Astrocyte (in vitro differentiated cells and primary cell): ENCODE measurements at regions not wholly inside any gene's neighbourhood (a gene's known extent, or its start where the extent isn't known, plus 50 kb on each side); places are given as distances from the start of the nearest gene placed in this dataset.

Experiments
- DNase-seq: peaks from one replicate; pipeline ENCODE4 v3.0.0-alpha.2; 2010; ENCODE audit warnings: low read depth
- FAIRE-seq: peaks from 2 replicates; lab custom pipeline; 2011; peaks lifted over from hg19 to GRCh38; lab: Jason Lieb, UNC
- H2AFZ ChIP-seq: 2 replicates; pipeline ENCODE4 v1.6.0; 2012; ENCODE audit warnings: low read depth, low read length, inconsistent platforms
- H3K27ac ChIP-seq: 2 replicates; pipeline ENCODE4 v1.5.1; 2011; ENCODE audit warnings: low read depth, low read length, inconsistent platforms
- H3K27me3 ChIP-seq: 2 replicates; pipeline ENCODE4 v1.6.0; 2011; ENCODE audit warnings: low read length, inconsistent platforms; ENCODE audit not compliant: insufficient read depth
- H3K36me3 ChIP-seq: 2 replicates; pipeline ENCODE4 v1.5.1; 2011; ENCODE audit warnings: low read length, inconsistent platforms; ENCODE audit not compliant: insufficient read depth
- H3K4me1 ChIP-seq: 2 replicates; pipeline ENCODE4 v1.5.1; 2011; ENCODE audit warnings: low read length, inconsistent platforms; ENCODE audit not compliant: insufficient read depth
- H3K4me2 ChIP-seq: 2 replicates; pipeline ENCODE4 v1.6.0; 2012; ENCODE audit warnings: low read length, inconsistent platforms
- H3K4me3 ChIP-seq: 2 replicates; pipeline ENCODE4 v1.5.1; 2011; ENCODE audit warnings: low read depth, mild to moderate bottlenecking, low read length, inconsistent platforms; ENCODE audit not compliant: insufficient read depth
- H3K79me2 ChIP-seq: 2 replicates; pipeline ENCODE4 v1.6.0; 2012; ENCODE audit warnings: mild to moderate bottlenecking, low read length, inconsistent platforms; ENCODE audit not compliant: insufficient read depth
- H3K9ac ChIP-seq: 2 replicates; pipeline ENCODE4 v1.6.0; 2012; ENCODE audit warnings: mild to moderate bottlenecking, low read length, inconsistent platforms
- H3K9me3 ChIP-seq: 2 replicates; pipeline ENCODE4 v1.5.1; 2012; ENCODE audit warnings: low read depth, mild to moderate bottlenecking, low read length, inconsistent platforms; ENCODE audit not compliant: insufficient read depth
- H4K20me1 ChIP-seq: 2 replicates; pipeline ENCODE4 v1.6.0; 2012; ENCODE audit warnings: low read length, inconsistent platforms; ENCODE audit not compliant: insufficient read depth
- H3K27ac Mint-ChIP-seq: one replicate; pipeline ENCODE4 v1.8.0; 2021; ENCODE audit warnings: mild to moderate bottlenecking, mixed read lengths; ENCODE audit not compliant: unreplicated experiment
- H3K27me3 Mint-ChIP-seq: one replicate; pipeline ENCODE4 v1.8.0; 2021; ENCODE audit warnings: low read depth, mixed read lengths; ENCODE audit not compliant: unreplicated experiment
- H3K36me3 Mint-ChIP-seq: one replicate; pipeline ENCODE4 v1.8.0; 2021; ENCODE audit warnings: low read depth, mixed read lengths; ENCODE audit not compliant: unreplicated experiment
- H3K4me1 Mint-ChIP-seq: one replicate; pipeline ENCODE4 v1.8.0; 2021; ENCODE audit warnings: low read depth, mixed read lengths; ENCODE audit not compliant: unreplicated experiment
- H3K4me3 Mint-ChIP-seq: one replicate; pipeline ENCODE4 v1.8.0; 2021; ENCODE audit warnings: mild to moderate bottlenecking, moderate library complexity, mixed read lengths; ENCODE audit not compliant: unreplicated experiment
- H3K9me3 Mint-ChIP-seq: one replicate; pipeline ENCODE4 v1.8.0; 2021; ENCODE audit warnings: mild to moderate bottlenecking, mixed read lengths; ENCODE audit not compliant: unreplicated experiment
- EZH2 ChIP-seq: IDR thresholded peaks from 2 replicates; pipeline ENCODE4 v1.6.1; 2012; ENCODE audit warnings: mild to moderate bottlenecking, low read length, inconsistent platforms; ENCODE audit not compliant: insufficient read depth
- TF ChIP-seq, protein P1 (sequence below): IDR thresholded peaks from 2 replicates; pipeline ENCODE4 v1.5.1; 2011; ENCODE audit warnings: low read depth, mild to moderate bottlenecking, inconsistent platforms, low read length, moderate library complexity; ENCODE audit not compliant: insufficient read depth

DNA sequence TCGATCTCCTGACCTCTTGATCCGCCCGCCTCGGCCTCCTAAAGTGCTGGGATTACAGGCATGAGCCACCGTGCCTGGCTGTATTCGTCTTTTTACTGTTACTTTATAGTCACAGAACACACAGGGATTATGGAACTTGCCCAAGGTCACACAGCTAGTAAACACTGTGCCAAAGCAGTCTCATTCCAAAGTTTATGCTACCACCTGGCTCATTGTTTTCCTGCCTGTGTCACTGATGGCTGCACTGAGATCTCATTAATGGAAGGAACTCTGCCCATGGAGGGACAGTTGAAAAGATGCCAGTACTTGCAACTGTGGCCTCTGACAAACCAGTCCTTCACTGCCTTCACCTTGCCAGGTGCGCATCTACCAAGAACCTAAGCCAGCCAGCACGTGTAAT, 517.7 kb downstream of the BCOR start:
- no peaks in the 10 kb centered on the region for H3K79me2 ChIP-seq
- H3K27ac Mint-ChIP-seq, result no peak overlapping the region

DNA sequence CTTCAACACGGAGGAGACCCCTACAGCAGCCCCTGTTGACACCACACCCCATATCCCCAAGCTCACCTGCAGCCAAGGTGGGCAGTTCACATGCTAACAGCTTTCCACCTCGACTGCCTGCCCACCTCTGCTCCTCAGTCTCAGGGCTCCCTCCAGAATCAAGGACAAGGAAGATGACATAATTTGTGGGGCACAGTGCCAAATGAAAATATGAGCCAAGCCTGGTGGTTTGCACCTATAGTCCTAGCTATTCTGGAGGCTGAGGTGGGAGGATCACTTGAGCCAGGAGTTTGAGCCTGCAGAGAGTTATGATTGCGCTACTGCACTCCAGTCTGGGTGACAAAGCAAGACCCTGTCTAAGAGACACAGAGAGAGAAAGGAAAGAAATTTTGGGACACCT, 516.3 kb downstream of the BCOR start:
- H3K27me3 Mint-ChIP-seq, result peaks cover 10% of the 10 kb centered on the region
- H3K9me3 Mint-ChIP-seq, result peaks cover 2% of the 10 kb centered on the region

More for the DNA sequence above, 517.7 kb downstream of the BCOR start:
- Histone ChIP-seq H3K4me3 (no peak overlapping the region), H4K20me1 (no peaks in the 10 kb centered on the region), H3K27me3 (no peaks in the 10 kb centered on the region), H3K4me2 (no peak overlapping the region), H3K36me3 (no peaks in the 10 kb centered on the region), H3K9me3 (no peaks in the 10 kb centered on the region), H2AFZ (no peak overlapping the region), H3K27ac (no peak overlapping the region), H3K9ac (no peak overlapping the region), H3K4me1 (peaks cover 12% of the 10 kb centered on the region)
- no peaks in the 10 kb centered on the region for H3K36me3 Mint-ChIP-seq
- H3K4me1 Mint-ChIP-seq, result peaks cover 9% of the 10 kb centered on the region
- DNase-seq (no peak), FAIRE-seq (no peak)
- H3K4me3 Mint-ChIP-seq, result no peak overlapping the region
- peaks cover 2% of the 10 kb centered on the region for H3K9me3 Mint-ChIP-seq
- H3K27me3 Mint-ChIP-seq, result peaks cover 14% of the 10 kb centered on the region
- TF ChIP-seq, protein P1, sequence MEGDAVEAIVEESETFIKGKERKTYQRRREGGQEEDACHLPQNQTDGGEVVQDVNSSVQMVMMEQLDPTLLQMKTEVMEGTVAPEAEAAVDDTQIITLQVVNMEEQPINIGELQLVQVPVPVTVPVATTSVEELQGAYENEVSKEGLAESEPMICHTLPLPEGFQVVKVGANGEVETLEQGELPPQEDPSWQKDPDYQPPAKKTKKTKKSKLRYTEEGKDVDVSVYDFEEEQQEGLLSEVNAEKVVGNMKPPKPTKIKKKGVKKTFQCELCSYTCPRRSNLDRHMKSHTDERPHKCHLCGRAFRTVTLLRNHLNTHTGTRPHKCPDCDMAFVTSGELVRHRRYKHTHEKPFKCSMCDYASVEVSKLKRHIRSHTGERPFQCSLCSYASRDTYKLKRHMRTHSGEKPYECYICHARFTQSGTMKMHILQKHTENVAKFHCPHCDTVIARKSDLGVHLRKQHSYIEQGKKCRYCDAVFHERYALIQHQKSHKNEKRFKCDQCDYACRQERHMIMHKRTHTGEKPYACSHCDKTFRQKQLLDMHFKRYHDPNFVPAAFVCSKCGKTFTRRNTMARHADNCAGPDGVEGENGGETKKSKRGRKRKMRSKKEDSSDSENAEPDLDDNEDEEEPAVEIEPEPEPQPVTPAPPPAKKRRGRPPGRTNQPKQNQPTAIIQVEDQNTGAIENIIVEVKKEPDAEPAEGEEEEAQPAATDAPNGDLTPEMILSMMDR, result no peak
- no peak for TF ChIP-seq EZH2

DNA sequence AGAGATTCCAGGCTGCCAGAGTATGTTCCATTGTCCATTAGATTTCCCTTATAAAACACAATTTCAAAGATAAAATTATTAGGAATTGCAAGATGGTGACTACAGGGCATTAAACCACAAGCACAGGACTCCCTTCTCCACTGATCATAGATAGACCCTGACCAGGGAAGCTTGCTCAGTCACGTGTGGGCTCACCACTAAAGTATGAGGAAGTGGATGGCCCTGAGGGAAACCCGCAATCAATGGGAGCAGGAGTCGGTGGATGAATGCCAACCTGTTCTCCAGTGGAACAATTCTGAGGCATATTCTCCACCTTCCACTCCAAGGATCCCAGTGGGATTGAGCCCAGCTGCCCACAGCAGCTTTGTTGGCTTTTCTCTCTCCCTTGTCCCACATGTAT, 515.7 kb downstream of the BCOR start:
- no peaks in the 10 kb centered on the region for H3K36me3 Mint-ChIP-seq
- peaks cover 16% of the 10 kb centered on the region for H3K27me3 Mint-ChIP-seq
- H3K27ac Mint-ChIP-seq, result no peak overlapping the region
- H3K27ac ChIP-seq, result no peak overlapping the region
- H3K4me1 Mint-ChIP-seq, result peaks cover 8% of the 10 kb centered on the region
- H3K4me3 ChIP-seq, result no peak overlapping the region
- H3K79me2 ChIP-seq, result no peaks in the 10 kb centered on the region
- H4K20me1 ChIP-seq, result no peaks in the 10 kb centered on the region
- no peaks in the 10 kb centered on the region for H3K9me3 ChIP-seq
- no peak overlapping the region for H2AFZ ChIP-seq
- H3K4me3 Mint-ChIP-seq, result no peak overlapping the region
- no peaks in the 10 kb centered on the region for H3K36me3 ChIP-seq
- DNase-seq (peak; percentile 36), FAIRE-seq (peak; percentile 63)
- H3K9ac ChIP-seq, result no peak overlapping the region
- H3K4me2 ChIP-seq, result no peak overlapping the region
- TF ChIP-seq, protein P1, result no peak
- TF ChIP-seq EZH2, result no peak
- H3K4me1 ChIP-seq, result peaks cover 4% of the 10 kb centered on the region
- peaks cover 2% of the 10 kb centered on the region for H3K9me3 Mint-ChIP-seq
- H3K27me3 ChIP-seq, result no peaks in the 10 kb centered on the region

More for the DNA sequence above, 516.3 kb downstream of the BCOR start:
- Histone ChIP-seq H3K27me3 (no peaks in the 10 kb centered on the region), H3K4me2 (no peak overlapping the region), H3K4me1 (peaks cover 8% of the 10 kb centered on the region), H3K36me3 (no peaks in the 10 kb centered on the region), H3K4me3 (no peak overlapping the region), H2AFZ (no peak overlapping the region), H3K9ac (no peak overlapping the region), H3K27ac (no peak overlapping the region), H3K9me3 (no peaks in the 10 kb centered on the region), H4K20me1 (no peaks in the 10 kb centered on the region), H3K79me2 (no peaks in the 10 kb centered on the region)
- Mint-ChIP-seq H3K27ac (no peak overlapping the region), H3K36me3 (no peaks in the 10 kb centered on the region), H3K4me3 (no peak overlapping the region), H3K4me1 (peaks cover 9% of the 10 kb centered on the region)
- no peak for TF ChIP-seq EZH2
- TF ChIP-seq, protein P1, result no peak
- FAIRE-seq, result peak; percentile 58
- DNase-seq, result no peak
